HG03442 (cell line): ENCODE measurements at regions not wholly inside any gene's neighbourhood (a gene's known extent, or its start where the extent isn't known, plus 50 kb on each side); places are given as distances from the start of the nearest gene placed in this dataset.

ENCODE experiments used
- ATAC-seq: cut with Tn5 transposase; IDR thresholded peaks from one replicate; pipeline ENCODE4 v1.9.1; 2021; ENCODE audit warnings: mild to moderate bottlenecking, moderate library complexity; ENCODE audit not compliant: unreplicated experiment

GRCh38 chr6:139832493-139833305 lies 458.3 kb upstream of the CITED2 start:
- no peak for ATAC-seq

DNA sequence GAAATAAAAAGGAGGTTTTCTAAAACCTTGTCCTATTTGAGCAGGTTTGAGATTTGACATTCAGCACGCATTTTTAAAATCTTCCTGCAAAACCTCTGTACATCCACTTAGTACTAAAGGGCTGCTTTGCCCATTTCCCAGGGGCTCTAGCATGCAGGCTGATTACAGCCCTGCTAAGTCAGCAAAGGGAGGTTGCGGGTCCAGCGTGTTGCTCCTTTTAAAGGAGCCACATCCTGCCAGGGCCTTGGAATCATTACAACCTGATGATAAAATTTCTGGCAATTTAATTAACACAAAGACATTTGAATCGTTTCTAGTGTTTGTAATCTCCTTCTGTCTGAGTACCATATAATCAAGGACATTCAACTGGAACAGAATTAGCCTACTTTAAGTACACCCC lies 455.1 kb upstream of the CITED2 start:
- ATAC-seq, result no peak

DNA sequence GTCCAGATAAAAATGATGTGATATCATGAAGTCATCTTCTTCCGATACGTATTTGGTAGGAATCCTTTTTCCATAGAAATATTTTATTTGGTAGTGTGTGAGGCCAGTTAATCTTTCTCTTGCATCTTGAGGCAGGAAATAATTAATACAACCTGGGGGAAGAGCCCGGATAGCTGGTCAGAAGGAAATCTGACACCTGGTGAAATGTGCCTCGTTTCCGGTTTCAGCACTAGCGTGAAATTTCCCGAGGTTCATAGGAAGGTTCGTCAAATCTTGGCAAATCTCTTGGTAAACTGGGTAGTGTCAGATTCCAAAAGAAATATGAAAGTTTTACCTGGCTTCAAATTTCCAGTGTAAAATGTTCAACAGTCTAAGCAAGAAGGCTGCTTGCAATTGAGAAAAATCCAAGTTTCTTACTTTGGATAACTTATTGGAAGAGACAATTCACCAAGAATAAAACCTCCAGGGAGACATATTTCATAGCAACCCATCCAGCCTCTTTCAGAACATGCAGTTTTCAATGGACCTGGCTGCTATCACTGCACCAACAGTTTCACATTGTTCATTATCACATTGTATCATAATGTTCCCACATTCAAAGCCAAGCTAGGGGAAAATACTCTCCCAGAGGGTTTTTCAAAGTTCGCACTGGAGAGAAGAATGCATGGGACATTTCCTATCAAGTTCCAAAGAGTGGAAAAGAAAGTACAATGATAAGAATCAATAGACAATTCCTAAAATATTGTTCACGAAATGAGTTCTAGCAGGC lies 454.5 kb upstream of the CITED2 start:
- no peak for ATAC-seq

DNA sequence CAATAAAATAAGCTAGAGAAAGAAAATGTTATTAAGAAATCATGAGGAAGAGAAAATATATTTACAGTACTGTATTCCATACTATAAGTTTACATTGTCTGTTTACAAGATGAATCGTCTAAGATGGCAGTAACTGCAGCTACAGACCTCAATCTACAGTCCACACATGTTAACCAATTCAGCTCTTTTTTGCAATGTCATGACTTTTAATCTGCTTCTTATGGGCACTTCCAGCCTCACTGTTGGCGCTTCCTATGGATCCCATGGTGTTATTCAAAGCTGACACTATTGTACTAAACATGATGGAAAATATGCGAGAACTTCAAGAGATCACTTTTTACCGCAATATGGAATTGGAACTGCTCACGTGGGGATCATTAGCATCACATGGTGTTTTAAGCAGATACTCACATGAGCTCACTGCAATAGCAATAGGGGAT lies 451.5 kb upstream of the CITED2 start:
- no peak for ATAC-seq

- ATAC-seq, result no peak
These were observed 450.4 kb upstream of the CITED2 start for GRCh38 chr6:139824864-139825263.

- no peak for ATAC-seq
These were observed 449.3 kb upstream of the CITED2 start for GRCh38 chr6:139823808-139824126.

DNA sequence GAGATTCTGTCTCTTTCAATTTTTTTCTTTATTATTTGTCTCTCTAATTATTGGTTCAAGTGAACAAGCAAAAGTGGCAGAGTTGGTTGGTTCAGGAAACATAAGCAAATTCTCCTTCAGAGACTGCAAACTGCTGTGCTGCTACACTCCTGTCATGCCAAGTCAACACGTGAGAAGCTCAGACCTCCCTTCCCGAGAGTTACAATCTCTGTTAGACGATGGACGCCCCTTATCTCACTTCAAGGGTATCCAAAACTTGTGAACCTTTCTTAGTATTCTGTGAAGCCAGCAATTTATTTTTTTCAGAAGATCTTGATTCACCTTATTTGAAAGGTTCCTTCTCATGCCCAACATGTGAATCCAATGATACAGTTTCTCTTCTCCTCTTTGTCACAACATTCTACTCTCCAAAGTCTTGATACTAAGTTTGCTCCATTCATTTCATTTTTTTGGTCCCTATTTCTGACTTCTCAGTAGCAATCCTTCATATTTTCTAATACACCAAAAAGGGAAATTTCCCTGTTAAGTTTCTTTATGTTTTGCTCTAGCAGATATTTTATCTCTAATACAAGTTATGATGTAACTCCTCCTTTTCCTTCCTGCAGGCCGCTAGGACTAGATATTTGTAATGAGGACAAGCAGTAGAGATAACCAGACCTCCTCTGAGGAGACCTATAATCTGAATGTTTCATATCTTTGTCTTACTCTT lies 448.8 kb upstream of the CITED2 start:
- no peak for ATAC-seq

DNA sequence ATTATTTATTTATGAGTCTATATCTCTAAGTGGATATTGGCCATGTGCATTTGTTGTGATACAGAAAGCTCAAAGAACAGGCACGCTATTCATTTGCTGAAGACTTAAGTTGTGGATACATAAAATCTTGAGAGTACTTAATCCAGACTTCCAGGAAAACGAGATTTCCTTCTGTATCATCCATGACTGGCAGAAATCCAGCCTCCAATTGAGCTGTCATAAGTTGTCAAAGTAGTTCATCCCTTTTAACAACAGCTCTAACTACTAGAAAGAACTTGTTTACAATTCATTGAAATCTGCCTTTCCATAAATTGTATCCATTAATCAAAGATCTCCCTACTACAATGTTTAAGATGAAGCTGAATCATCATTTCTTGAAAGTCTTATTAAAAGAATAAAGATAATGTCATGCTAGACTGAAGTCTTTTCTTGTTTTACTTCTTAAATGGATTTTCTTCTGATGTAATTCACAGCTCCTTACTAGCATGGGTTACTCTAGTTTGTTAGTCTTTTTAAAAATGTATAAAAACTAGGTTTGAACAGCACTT lies 447.3 kb upstream of the CITED2 start:
- no peak for ATAC-seq

- no peak for ATAC-seq
These were observed 445.8 kb upstream of the CITED2 start for GRCh38 chr6:139820210-139820609.

GRCh38 chr6:139819776-139820175 lies 445.3 kb upstream of the CITED2 start:
- no peak for ATAC-seq

DNA sequence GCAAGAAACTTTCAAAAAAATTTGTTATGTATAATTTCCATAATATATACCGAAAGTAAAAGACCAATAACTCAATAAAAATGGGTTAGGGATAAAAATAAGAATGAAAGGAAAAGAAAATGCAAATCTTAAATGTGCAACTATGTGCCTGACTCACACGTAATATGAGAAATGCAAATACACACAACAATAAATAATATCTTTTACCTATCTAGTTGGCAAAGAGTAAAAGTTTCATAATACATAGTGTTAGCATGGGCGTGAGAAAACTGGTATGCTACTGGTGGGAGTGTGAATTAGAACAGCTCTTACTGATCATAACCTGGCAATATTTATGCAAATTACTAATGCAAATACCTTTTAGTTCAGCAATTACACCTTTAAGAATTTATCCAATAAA lies 438.5 kb upstream of the CITED2 start:
- no peak for ATAC-seq

GRCh38 chr6:139801571-139802321 lies 427.3 kb upstream of the CITED2 start:
- no peak for ATAC-seq

DNA sequence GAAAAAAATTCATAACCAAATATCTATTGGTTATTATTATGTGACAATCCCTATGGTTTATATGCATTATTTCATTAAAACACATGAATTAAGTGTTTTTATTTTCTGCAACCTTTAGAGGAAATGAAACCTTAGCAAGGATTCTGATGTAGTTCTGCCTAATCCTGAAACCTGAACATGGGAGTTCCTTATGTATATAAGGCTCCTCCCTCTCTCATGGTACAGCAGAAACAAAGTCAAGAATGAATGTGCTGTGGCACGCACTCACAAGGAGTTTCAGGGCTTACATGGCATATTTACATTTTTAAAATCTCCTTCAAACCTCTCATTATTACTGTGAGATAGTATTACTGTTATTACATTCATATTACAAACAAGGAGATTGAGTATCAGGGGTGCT lies 426.4 kb upstream of the CITED2 start:
- peak; percentile 89 for ATAC-seq

GRCh38 chr6:139790527-139790926 lies 416.1 kb upstream of the CITED2 start:
- ATAC-seq, result no peak

DNA sequence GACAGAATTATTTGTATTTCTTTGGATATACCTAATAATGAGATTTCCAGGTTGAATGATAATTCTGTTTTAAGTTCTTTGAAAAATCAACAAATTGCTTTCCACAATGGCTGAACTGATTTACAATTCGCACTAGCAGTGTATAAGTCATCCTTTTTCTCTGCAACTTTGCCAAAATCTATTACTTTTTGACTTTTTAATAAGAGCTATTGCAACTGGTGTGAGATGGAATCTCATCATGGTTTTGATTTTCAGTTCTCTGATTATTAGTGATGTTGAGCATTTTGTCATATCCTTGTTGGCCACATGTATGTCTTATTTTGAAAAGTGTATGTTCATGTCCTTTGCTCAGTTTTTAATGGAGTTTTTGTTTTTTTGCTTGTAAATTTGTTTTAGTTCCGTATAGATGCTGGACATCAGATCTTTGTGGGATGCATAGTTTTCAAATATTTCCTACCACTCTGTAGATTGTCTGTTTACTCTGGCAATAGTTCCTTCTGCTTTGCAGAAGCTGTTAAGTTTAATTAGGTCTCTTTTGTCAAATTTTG lies 409.8 kb upstream of the CITED2 start:
- no peak for ATAC-seq

GRCh38 chr6:139779988-139780774 lies 405.7 kb upstream of the CITED2 start:
- no peak for ATAC-seq

DNA sequence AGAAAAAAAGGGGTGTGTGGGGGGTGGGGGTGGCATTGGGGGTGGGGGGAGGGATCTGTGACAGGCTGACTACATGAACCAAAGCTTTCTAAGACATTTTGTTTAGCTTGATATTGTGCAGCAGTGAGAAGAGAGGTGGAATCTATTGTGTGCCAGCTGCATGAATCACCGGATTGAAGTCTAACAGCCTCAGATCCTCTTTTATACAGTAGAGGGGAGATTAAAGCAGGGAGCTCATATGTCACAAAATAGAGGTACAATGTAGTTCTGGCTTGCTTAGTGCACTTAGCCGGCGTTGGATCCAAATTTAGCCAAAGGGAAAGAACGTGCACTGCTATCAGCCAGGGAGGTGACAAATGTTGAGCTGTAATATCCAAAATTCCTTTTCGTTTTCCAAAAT lies 404.2 kb upstream of the CITED2 start:
- no peak for ATAC-seq

GRCh38 chr6:139778106-139778505 lies 403.7 kb upstream of the CITED2 start:
- ATAC-seq, result no peak

- no peak for ATAC-seq
These were observed 402.9 kb upstream of the CITED2 start for GRCh38 chr6:139777202-139777970.
